Amniotic epithelial cell (primary cell): ENCODE measurements at regions not wholly inside any gene's neighbourhood (a gene's known extent, or its start where the extent isn't known, plus 50 kb on each side); places are given as distances from the start of the nearest gene placed in this dataset.
"Not testable (repeated sequence)": the region's sequence is repeated elsewhere in the genome, so short reads cannot be mapped to it uniquely, and the experiment has no call there.

Experiments used
- DNase-seq: peaks from one replicate; pipeline ENCODE4 v3.0.0-alpha.2; 2010; ENCODE audit warnings: low read depth

- DNase-seq, result peak; percentile 84
Measured at GRCh38 chr12:23083267-23083666, 458.3 kb downstream of the ETNK1 start.

- DNase-seq, result peak; percentile 84
Measured at GRCh38 chr12:23084236-23084995, 459.4 kb downstream of the ETNK1 start.

DNA sequence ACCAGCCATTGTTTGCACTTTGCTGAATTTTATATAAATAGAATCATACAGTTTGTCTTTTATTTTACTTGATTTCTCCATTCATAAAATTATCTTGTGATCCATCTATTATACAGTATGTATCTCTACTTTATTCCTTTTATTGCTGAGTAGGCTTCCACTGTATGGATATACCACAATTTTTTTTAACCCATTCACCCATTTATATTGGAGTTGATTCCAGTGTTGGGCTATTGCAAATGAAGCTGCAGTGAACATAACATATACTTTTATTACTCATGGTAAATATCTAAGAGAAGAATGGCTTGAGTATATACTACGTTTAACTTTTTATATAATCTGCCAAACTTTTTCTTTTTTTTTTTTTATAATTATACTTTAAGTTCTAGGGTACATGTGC is 463.6 kb downstream of the ETNK1 start:
- DNase-seq, result no peak

DNA sequence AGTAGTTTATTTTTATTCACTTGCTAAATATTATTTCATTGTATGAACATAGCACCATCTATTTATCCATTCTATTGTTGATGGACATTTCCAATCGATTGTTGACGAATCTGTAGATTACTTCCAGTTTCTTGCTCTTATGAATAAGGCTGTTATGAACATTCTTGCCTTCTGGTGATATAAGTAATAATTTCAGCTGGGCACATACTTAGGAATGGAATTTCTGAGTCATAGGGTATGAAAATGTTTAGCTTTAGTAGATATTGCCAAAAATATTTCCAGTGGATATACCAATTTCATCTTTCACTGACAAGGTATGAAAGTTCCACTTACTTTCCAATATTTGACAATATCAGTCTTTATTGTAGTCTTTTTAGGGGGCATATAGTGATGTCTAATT is 468.5 kb downstream of the ETNK1 start:
- no peak for DNase-seq

DNA sequence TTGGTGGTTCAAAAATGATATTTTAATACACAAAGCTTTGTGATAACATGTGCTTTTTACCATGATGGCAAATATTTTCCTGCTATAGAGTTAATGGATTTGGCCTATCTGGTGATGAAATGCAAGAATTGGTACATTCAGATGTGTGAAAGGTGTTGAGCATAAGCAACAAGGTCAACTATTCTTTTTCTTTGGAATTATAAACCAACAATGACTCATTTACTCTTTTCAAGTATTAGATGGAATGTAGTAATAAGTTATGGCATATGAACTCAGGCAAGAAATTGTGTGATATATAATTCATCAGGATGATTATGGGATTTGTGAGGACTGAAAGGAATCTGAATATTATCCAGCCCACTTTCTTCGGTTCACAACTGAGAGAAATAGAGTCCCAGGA is 471.4 kb downstream of the ETNK1 start:
- peak; percentile 1 for DNase-seq

DNA sequence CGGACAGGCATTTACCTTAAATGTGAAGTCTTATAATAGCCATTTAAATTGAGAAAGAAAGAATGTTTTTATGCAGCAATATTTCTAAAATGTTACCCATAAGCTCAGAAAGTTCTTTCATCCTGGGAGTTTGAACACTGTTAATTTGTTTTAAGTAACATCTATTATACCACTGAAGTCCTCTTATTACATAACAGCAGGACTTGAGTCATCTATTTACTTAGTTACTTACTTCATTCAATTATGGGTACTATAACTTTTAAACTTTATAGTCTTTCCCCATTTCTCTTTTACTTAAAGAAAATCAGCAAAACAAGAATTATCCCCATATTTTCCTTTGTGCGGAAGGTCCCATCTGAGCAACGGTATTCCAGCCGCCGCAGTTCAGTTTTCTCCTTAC is 473.1 kb downstream of the ETNK1 start:
- DNase-seq, result no peak

DNA sequence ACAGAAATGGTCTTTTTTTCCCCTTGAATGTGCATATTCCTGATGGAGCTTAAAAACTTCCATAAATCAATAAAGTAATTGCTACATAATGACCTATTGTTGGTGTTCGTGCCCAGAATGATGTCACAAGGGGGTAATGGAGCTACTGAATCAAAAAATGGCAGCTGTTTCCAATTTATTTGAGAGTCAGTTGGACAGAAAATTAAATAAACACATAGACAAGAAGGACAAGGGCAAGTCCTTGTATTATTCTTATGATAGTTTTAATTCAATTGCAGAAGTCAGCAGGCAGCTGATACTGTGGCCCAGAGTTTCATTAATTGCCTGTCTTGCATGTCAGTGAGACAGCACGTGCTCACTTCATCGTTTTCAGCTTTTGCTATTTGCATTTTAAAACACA is 473.5 kb downstream of the ETNK1 start:
- no peak for DNase-seq

GRCh38 chr12:23099104-23099503 is 474.1 kb downstream of the ETNK1 start:
- DNase-seq, result no peak

- no peak for DNase-seq
Measured at GRCh38 chr12:23099604-23100003, 474.6 kb downstream of the ETNK1 start.

DNA sequence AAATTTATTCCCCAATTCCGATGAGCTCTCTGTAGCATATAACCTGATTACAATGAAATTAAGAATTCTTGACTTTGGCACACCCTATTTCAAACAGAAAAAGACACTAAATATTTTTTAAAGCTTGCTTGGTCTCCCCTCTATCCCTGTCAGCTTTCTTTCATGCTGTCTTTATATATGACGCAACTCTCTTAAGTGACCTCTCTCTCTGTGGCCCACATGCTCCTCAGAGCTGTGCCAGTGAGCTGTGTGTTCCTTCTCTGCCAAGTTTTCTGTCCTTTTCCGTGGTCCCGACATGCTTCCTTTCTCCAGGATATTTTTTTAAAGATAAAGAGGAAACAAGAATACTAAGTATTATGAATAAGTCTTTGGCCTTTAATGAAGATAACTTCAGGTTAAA is 484.0 kb downstream of the ETNK1 start:
- DNase-seq, result no peak

- no peak for DNase-seq
Measured at GRCh38 chr12:23113781-23114180, 488.8 kb downstream of the ETNK1 start.

DNA sequence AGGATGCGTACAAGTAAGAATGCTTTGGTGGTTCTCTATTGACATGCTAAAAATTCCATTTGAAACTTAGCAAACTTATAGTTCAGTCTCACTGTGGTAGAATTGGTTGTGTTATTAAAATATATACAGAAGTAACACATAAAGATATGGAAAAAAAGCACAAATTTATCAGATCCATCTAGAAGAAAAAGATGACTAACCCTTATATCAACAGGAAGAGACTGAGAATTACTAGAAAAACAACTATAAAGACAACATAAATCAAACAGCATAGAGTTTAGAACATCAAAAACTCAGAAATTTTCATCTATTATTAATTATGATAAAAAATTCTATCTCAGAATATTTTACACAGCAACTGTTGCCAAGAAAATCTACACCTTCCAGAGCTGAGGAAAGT is 491.0 kb downstream of the ETNK1 start:
- no peak for DNase-seq

DNA sequence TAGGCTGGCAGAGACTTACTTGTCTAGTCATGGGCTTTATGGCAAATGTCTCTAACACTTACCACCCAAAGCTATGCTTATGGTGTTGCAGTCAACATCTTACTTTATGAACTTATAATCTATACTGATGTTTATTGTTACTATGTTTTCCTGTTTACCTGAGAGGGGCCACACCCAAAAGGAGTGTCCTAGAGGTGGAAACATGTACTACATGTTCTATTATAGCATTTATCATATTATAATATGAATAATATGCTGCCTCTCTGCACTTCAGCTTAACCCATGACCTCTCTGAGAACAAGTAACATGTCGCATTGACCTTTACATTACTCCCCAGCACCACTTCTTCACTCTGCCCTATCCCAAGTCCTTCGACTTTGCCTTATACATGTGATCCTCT is 501.8 kb downstream of the ETNK1 start:
- DNase-seq, result no peak

- DNase-seq, result no peak
Measured at GRCh38 chr12:23127701-23128100, 502.7 kb downstream of the ETNK1 start.

DNA sequence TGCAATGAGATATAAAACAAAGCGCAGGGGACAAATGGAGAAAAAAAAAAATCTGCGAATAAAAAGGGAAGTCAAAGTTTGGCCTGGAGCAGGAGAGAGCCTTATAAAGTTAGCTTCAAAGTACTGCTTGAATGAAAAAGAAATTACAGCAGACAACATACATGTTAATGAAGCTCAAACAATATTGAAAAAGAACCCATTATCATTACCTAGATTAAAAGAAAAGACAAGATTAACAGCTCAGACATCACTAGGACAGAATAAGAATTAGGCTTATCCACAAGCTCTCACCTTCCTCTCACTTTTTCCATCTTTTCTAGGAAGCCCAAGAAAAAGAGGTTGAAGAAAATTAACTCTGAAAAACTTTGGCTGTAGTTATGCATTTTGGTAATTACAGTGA is 503.5 kb downstream of the ETNK1 start:
- DNase-seq, result no peak

DNA sequence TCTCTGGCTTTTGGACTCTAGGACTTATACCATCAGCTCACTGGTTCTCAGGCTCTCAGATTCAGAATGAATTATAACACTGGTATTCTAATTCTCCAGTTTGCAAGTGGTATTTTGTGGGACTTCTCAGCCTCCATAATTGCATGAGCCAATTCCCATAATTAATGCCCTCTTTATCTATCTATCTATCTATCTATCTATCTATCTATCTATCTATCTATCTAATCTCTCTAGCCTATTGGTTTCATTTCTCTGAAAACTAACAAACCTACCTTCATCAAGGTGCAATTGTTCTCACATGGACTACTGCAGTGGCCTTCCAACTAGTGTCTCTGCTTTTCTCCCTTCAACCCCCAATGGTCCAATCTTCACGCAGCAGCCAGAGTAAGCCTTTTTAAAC is 507.4 kb downstream of the ETNK1 start:
- DNase-seq, result no peak

DNA sequence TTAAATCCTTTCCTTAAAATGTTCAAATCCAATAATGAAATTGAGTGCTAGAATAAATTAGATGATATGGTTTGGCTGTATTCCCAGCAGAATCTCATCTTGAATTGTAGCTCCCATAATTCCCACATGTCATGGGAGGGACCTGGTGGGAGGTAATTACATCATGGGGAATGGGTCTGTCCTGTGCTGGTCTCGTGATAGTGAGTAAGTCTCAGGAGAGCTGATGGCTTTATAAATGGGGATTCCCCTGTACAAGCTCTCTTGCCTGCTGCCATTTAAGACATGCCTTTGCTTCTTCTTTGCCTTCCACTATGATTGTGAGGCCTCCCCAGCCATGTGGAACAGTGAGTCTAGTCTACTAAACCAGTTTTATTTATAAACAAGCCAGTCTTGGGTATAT is 508.5 kb downstream of the ETNK1 start:
- DNase-seq, result no peak

- DNase-seq, result no peak
Measured at GRCh38 chr12:23139026-23139425, 514.1 kb downstream of the ETNK1 start.

GRCh38 chr12:23140710-23141109 is 515.7 kb downstream of the ETNK1 start:
- no peak for DNase-seq

- DNase-seq, result no peak
Measured at GRCh38 chr12:23141335-23141734, 516.4 kb downstream of the ETNK1 start.

- DNase-seq, result not testable (repeated sequence)
Measured at GRCh38 chr12:23146070-23146469, 521.1 kb downstream of the ETNK1 start.

DNA sequence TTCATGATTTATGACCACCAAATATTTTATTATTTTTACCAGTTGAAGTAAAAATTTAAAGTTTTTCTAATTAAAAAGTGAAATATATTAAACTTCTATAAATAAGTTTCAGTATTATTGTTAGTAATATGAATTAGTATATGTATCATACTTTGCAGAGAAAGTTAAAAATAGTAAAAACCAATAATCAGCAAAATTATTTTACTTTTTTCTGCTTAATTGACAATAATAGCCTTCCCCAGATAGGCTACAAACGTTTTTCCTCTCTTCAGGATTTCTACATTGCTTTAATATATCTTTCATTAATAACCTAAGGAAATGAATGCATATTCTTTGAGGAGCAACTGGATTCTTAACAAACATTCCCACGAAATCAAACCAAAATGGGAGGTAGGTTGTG is 543.5 kb downstream of the ETNK1 start:
- DNase-seq, result no peak

DNA sequence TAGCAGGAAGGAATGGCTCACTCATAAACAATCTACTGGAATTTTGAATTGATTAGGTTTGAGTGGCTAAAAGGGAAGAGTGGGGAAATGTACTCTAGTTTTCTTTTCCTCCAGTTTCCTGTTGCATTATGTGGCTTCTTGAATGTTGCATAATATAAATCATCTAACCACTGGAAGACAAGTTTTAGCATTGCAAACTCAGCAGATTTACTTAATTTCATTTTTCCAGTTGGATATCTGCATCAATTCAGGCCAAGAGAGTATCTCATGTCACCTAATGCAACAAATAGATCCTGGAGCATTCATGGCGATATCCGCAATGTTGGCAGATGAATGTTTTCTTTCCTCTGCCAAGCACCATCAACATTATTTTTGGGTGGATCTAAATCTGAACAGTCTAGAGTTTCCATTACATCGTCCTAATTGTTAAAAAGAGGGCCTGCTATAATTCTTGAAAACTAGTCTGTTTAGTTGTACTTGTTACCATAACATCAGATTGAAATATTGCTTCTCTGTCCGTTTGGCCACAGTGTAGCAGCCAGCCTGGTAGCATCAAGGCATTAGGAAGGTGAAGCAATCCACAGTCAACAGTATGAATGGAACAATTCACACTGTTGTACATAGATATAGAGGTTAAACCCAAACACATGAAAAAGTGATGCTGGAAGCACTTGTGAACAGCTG is 544.2 kb downstream of the ETNK1 start:
- DNase-seq, result no peak

DNA sequence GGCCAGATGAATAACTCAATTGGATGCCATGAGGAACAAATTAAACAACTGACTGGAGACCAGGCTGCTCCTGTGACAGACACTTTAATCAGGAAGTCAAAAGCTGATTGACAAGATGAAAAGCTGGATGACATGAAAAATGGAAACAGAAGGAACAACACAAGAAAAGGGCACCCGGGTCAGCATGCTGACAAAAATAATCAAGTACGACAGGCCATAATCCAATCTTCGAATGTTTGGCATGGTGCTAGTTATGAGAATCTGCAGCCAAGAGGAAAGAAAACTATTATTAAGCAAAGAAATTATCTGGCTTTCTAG is 544.7 kb downstream of the ETNK1 start:
- no peak for DNase-seq
